ENCODE measurements at regions not wholly inside any gene's neighbourhood (a gene's known extent, or its start where the extent isn't known, plus 50 kb on each side); places are given as distances from the start of the nearest gene placed in this dataset. TPM values are rescaled to one million over a fixed set of nuclear protein-coding genes. Genes with fewer than 3 reads are reported as not detected.
"Not testable (repeated sequence)": the region's sequence is repeated elsewhere in the genome, so short reads cannot be mapped to it uniquely, and the experiment has no call there.

- Histone ChIP-seq H3K4me1 (peaks cover 0 to 8% (median 0%) of the 10 kb centered on the region in 4 donors), H3K9me3 (no peaks in the 10 kb centered on the region), H3K36me3 (no peaks in the 10 kb centered on the region), H3K27me3 (no peaks in the 10 kb centered on the region), H3K4me3 (no peak overlapping the region), H3K27ac (no peak overlapping the region)
- DNase-seq (ENCODE audit: low spot score in 2 of 2): no peak
- TF ChIP-seq EP300 (IDR thresholded peaks at IDR 0.05) (no peak), POLR2A (IDR thresholded peaks at IDR 0.05) (no peak), CTCF (IDR thresholded peaks at IDR 0.05) (no peak)
Observed at GRCh38 chr4:174388461-174389145, 104.9 kb downstream of the CEP44 start.

- peaks cover 0 to 8% (median 0%) of the 10 kb centered on the region in 4 donors for H3K4me1 ChIP-seq
- TF ChIP-seq CTCF (IDR thresholded peaks at IDR 0.05): no peak
- TF ChIP-seq POLR2A (IDR thresholded peaks at IDR 0.05): no peak
- TF ChIP-seq EP300 (IDR thresholded peaks at IDR 0.05): no peak
- no peaks in the 10 kb centered on the region for H3K36me3 ChIP-seq
- H3K9me3 ChIP-seq: no peaks in the 10 kb centered on the region
- no peak overlapping the region for H3K27ac ChIP-seq
- no peak for DNase-seq (ENCODE audit: low spot score in 2 of 2)
- no peaks in the 10 kb centered on the region for H3K27me3 ChIP-seq
- 81 to 85% methylated on average over 3 of the region's 3 CpGs for WGBS, 2 donors
- H3K4me3 ChIP-seq: no peak overlapping the region
Observed at GRCh38 chr4:174387721-174388120, 104.0 kb downstream of the CEP44 start.

- Histone ChIP-seq H3K9me3 (no peaks in the 10 kb centered on the region), H3K27ac (no peak overlapping the region), H3K4me1 (peaks cover 0 to 8% (median 0%) of the 10 kb centered on the region in 4 donors), H3K27me3 (no peaks in the 10 kb centered on the region), H3K36me3 (no peaks in the 10 kb centered on the region), H3K4me3 (peak overlapping the region in 1 of 4 donors; percentile 25)
- DNase-seq (ENCODE audit: low spot score in 2 of 2): no peak
- TF ChIP-seq CTCF (IDR thresholded peaks at IDR 0.05) (no peak), EP300 (IDR thresholded peaks at IDR 0.05) (no peak), POLR2A (IDR thresholded peaks at IDR 0.05) (no peak)
- WGBS, 2 donors: 37 to 38% methylated on average over 2 of the region's 2 CpGs
Observed at GRCh38 chr4:174387143-174387542, 103.4 kb downstream of the CEP44 start.

GRCh38 chr4:174383783-174384182 is 100.1 kb downstream of the CEP44 start:
- no peak overlapping the region for H3K27ac ChIP-seq
- peaks cover 0 to 8% (median 0%) of the 10 kb centered on the region in 4 donors for H3K4me1 ChIP-seq
- no peak for TF ChIP-seq POLR2A (IDR thresholded peaks at IDR 0.05)
- no peak for TF ChIP-seq CTCF (IDR thresholded peaks at IDR 0.05)
- TF ChIP-seq EP300 (IDR thresholded peaks at IDR 0.05): no peak
- H3K36me3 ChIP-seq: no peaks in the 10 kb centered on the region
- 81 to 85% methylated on average over 6 of the region's 6 CpGs for WGBS, 2 donors
- DNase-seq (ENCODE audit: low spot score in 2 of 2): no peak
- no peaks in the 10 kb centered on the region for H3K27me3 ChIP-seq
- H3K4me3 ChIP-seq: no peak overlapping the region
- H3K9me3 ChIP-seq: no peaks in the 10 kb centered on the region

- H3K36me3 ChIP-seq; DNase-seq (ENCODE audit: low spot score in 2 of 2); H3K27ac ChIP-seq; H3K27me3 ChIP-seq; H3K4me3 ChIP-seq; H3K9me3 ChIP-seq; H3K4me1 ChIP-seq: not testable (repeated sequence)
- WGBS, 2 donors: 37 to 42% methylated on average over 6 of the region's 6 CpGs
Observed at GRCh38 chr4:174382938-174383605, 99.4 kb downstream of the CEP44 start.

Small RNA genes lying in the stretch of these regions (small RNA-seq; reads per million reads assigned to genes)
- not detected for gene MIR4276

All from tibial nerve (tissue), 4 donors.